DOHH2 (cell line): ENCODE measurements at regions not wholly inside any gene's neighbourhood (a gene's known extent, or its start where the extent isn't known, plus 50 kb on each side); places are given as distances from the start of the nearest gene placed in this dataset.

ENCODE experiments used
- H3F3A ChIP-seq: fragments of 200-600 bp; sonication (generic), shearing (Covaris generic); 2 replicates; pipeline ENCODE4 v1.6.0; 2016; ENCODE audit warnings: antibody characterized with exemption, mild to moderate bottlenecking; ENCODE audit not compliant: control insufficient read depth, insufficient read depth
- H3K27ac ChIP-seq: fragments of 200-600 bp; sonication (generic); 2 replicates; pipeline ENCODE4 v1.5.1; 2014; ENCODE audit warnings: low read depth, mild to moderate bottlenecking, low read length, moderate library complexity
- H3K27me3 ChIP-seq: fragments of 200-600 bp; sonication (generic); 2 replicates; pipeline ENCODE4 v1.6.1; 2014; ENCODE audit warnings: mild to moderate bottlenecking, low read length, mixed read lengths; ENCODE audit not compliant: control insufficient read depth
- H3K36me3 ChIP-seq: fragments of 200-600 bp; sonication (generic); 2 replicates; pipeline ENCODE4 v1.6.1; 2014; ENCODE audit warnings: mild to moderate bottlenecking, low read length, moderate library complexity, mixed read lengths; ENCODE audit not compliant: control insufficient read depth
- H3K4me1 ChIP-seq: fragments of 200-600 bp; sonication (generic); 2 replicates; pipeline ENCODE4 v1.6.1; 2014; ENCODE audit warnings: mild to moderate bottlenecking, low read length, mixed read lengths; ENCODE audit not compliant: control insufficient read depth
- H3K4me2 ChIP-seq: fragments of 200-600 bp; sonication (generic); 2 replicates; pipeline ENCODE4 v1.6.0; 2014; ENCODE audit warnings: mild to moderate bottlenecking, low read length, moderate library complexity
- H3K4me3 ChIP-seq: fragments of 200-600 bp; sonication (generic); 2 replicates; pipeline ENCODE4 v1.5.1; 2014; ENCODE audit warnings: mild to moderate bottlenecking, low read length, mixed read lengths
- H3K79me2 ChIP-seq: fragments of 200-600 bp; sonication (generic); 2 replicates; pipeline ENCODE4 v1.6.1; 2014; ENCODE audit warnings: mild to moderate bottlenecking, low read length, mixed read lengths; ENCODE audit not compliant: control insufficient read depth
- H3K9me2 ChIP-seq: fragments of 200-600 bp; sonication (generic); replicated peaks from 2 replicates; pipeline ENCODE4 v1.6.1; 2014; ENCODE audit warnings: mild to moderate bottlenecking, low read length, mixed read lengths; ENCODE audit not compliant: control insufficient read depth
- H3K9me3 ChIP-seq: fragments of 200-600 bp; sonication (generic); 2 replicates; pipeline ENCODE4 v1.6.1; 2014; ENCODE audit warnings: antibody characterized with exemption, low read length, mixed read lengths; ENCODE audit not compliant: control insufficient read depth, insufficient read depth
- H4K20me1 ChIP-seq: fragments of 200-600 bp; sonication (generic); 2 replicates; pipeline ENCODE4 v1.6.0; 2014; ENCODE audit warnings: low read depth, mild to moderate bottlenecking, antibody characterized with exemption, low read length, moderate library complexity; ENCODE audit not compliant: control insufficient read depth, insufficient read depth
- CTCF ChIP-seq: fragments of 200-600 bp; sonication (generic); IDR thresholded peaks from one replicate; pipeline ENCODE4 v1.5.1; 2014; ENCODE audit warnings: antibody characterized with exemption, mild to moderate bottlenecking, low read depth, low read length; ENCODE audit not compliant: poor library complexity, severe bottlenecking
- EZH2phosphoT487 ChIP-seq: fragments of 200-600 bp; sonication (generic); IDR thresholded peaks from 2 replicates; pipeline ENCODE4 v1.6.1; 2017; ENCODE audit warnings: borderline replicate concordance, mild to moderate bottlenecking, antibody characterized with exemption, low read length, moderate library complexity, mixed read lengths

DNA sequence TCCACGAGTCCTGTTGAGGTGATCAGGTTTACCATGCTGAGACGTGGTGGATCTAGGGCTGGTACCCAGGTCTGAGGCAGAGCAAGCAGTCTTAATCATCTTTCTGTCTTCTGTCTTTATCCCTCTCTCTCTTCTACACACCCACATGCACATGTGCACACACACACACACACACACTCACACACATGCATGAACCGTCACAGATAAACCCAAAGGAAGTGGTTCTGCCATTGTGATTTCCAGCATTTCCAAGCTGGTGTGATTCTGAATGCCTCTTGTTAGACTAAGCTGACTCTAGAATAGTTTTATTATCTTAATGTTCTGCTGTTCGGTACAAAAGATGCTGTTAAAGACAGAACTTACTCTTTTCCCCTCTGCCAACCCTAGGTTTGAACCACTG, 411.8 kb upstream of the SALL1 start:
- no peak overlapping the region for H3K27ac ChIP-seq
- H3K4me3 ChIP-seq, result no peak overlapping the region
- no peaks in the 10 kb centered on the region for H3K36me3 ChIP-seq
- H3K27me3 ChIP-seq, result no peaks in the 10 kb centered on the region
- H4K20me1 ChIP-seq, result no peaks in the 10 kb centered on the region
- H3K4me2 ChIP-seq, result no peak overlapping the region
- no peaks in the 10 kb centered on the region for H3K4me1 ChIP-seq
- TF ChIP-seq CTCF (no peak), EZH2phosphoT487 (no peak)
- H3K9me2 ChIP-seq, result no peaks in the 10 kb centered on the region
- H3F3A ChIP-seq, result no peaks in the 10 kb centered on the region
- no peaks in the 10 kb centered on the region for H3K9me3 ChIP-seq
- no peaks in the 10 kb centered on the region for H3K79me2 ChIP-seq

GRCh38 chr16:51559901-51560300, 408.8 kb upstream of the SALL1 start:
- TF ChIP-seq CTCF (no peak), EZH2phosphoT487 (no peak)
- no peaks in the 10 kb centered on the region for H3K79me2 ChIP-seq
- H3F3A ChIP-seq, result no peaks in the 10 kb centered on the region
- H3K27ac ChIP-seq, result no peak overlapping the region
- no peaks in the 10 kb centered on the region for H4K20me1 ChIP-seq
- no peaks in the 10 kb centered on the region for H3K36me3 ChIP-seq
- H3K4me1 ChIP-seq, result no peaks in the 10 kb centered on the region
- H3K9me2 ChIP-seq, result no peaks in the 10 kb centered on the region
- H3K4me2 ChIP-seq, result no peak overlapping the region
- H3K4me3 ChIP-seq, result no peak overlapping the region
- H3K27me3 ChIP-seq, result no peaks in the 10 kb centered on the region
- no peaks in the 10 kb centered on the region for H3K9me3 ChIP-seq

DNA sequence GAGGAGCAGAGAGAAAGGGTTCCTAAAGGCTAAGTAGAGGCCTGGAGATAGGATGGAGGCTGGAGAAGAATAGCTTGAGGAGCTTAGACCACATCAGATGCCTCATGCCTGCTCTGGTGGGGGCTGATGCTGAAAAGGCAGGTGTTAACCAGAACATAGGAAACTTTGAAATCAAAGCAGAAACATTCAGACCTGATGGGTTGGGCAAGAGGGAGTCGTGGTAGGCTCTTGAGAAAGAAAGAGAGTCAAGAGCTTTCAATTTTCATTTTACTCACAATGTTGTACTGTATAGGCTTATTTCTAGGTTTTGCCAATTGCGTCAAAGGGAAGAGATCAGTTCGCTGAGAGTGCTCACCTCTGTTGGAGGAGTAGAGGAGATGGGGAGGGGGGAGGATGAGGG, 406.6 kb upstream of the SALL1 start:
- no peaks in the 10 kb centered on the region for H3F3A ChIP-seq
- no peaks in the 10 kb centered on the region for H3K27me3 ChIP-seq
- no peak for TF ChIP-seq EZH2phosphoT487
- no peak for TF ChIP-seq CTCF
- no peaks in the 10 kb centered on the region for H3K36me3 ChIP-seq
- no peaks in the 10 kb centered on the region for H4K20me1 ChIP-seq
- no peaks in the 10 kb centered on the region for H3K4me1 ChIP-seq
- H3K27ac ChIP-seq, result no peak overlapping the region
- H3K4me3 ChIP-seq, result no peak overlapping the region
- H3K4me2 ChIP-seq, result no peak overlapping the region
- no peaks in the 10 kb centered on the region for H3K9me3 ChIP-seq
- H3K9me2 ChIP-seq, result no peaks in the 10 kb centered on the region
- no peaks in the 10 kb centered on the region for H3K79me2 ChIP-seq
